ENCODE measurements at regions not wholly inside any gene's neighbourhood (a gene's known extent, or its start where the extent isn't known, plus 50 kb on each side); places are given as distances from the start of the nearest gene placed in this dataset.
"Not testable (repeated sequence)": the region's sequence is repeated elsewhere in the genome, so short reads cannot be mapped to it uniquely, and the experiment has no call there.

- DNase-seq (ENCODE audit: low spot score) = no peak
Observed at GRCh38 chr3:135393898-135394525, 571.5 kb upstream of the PPP2R3A start.

- no peak for DNase-seq (ENCODE audit: low spot score)
Observed at GRCh38 chr3:135412475-135412874, 553.1 kb upstream of the PPP2R3A start.

- DNase-seq (ENCODE audit: low spot score) = no peak
Observed at GRCh38 chr3:135416182-135416581, 549.3 kb upstream of the PPP2R3A start.

- DNase-seq (ENCODE audit: low spot score) = no peak
Observed at GRCh38 chr3:135419155-135419554, 546.4 kb upstream of the PPP2R3A start.

GRCh38 chr3:135426508-135426907 lies 539.0 kb upstream of the PPP2R3A start:
- DNase-seq (ENCODE audit: low spot score) = no peak

- DNase-seq (ENCODE audit: low spot score) = no peak
Observed at GRCh38 chr3:135432402-135432801, 533.1 kb upstream of the PPP2R3A start.

- DNase-seq (ENCODE audit: low spot score) = not testable (repeated sequence)
Observed at GRCh38 chr3:135438889-135439597, 526.5 kb upstream of the PPP2R3A start.

GRCh38 chr3:135439632-135440031 lies 525.9 kb upstream of the PPP2R3A start:
- not testable (repeated sequence) for DNase-seq (ENCODE audit: low spot score)

GRCh38 chr3:135440233-135440632 lies 525.3 kb upstream of the PPP2R3A start:
- DNase-seq (ENCODE audit: low spot score) = no peak

- no peak for DNase-seq (ENCODE audit: low spot score)
Observed at GRCh38 chr3:135440746-135441145, 524.8 kb upstream of the PPP2R3A start.

GRCh38 chr3:135444058-135444457 lies 521.5 kb upstream of the PPP2R3A start:
- DNase-seq (ENCODE audit: low spot score) = no peak

- DNase-seq (ENCODE audit: low spot score) = no peak
Observed at GRCh38 chr3:135447483-135447882, 518.0 kb upstream of the PPP2R3A start.

- no peak for DNase-seq (ENCODE audit: low spot score)
Observed at GRCh38 chr3:135448520-135448919, 517.0 kb upstream of the PPP2R3A start.

- no peak for DNase-seq (ENCODE audit: low spot score)
Observed at GRCh38 chr3:135449046-135449445, 516.5 kb upstream of the PPP2R3A start.

GRCh38 chr3:135451037-135451785 lies 514.3 kb upstream of the PPP2R3A start:
- DNase-seq (ENCODE audit: low spot score) = no peak

- DNase-seq (ENCODE audit: low spot score) = no peak
Observed at GRCh38 chr3:135452881-135453280, 512.6 kb upstream of the PPP2R3A start.

- DNase-seq (ENCODE audit: low spot score) = no peak
Observed at GRCh38 chr3:135453326-135453725, 512.2 kb upstream of the PPP2R3A start.

GRCh38 chr3:135454890-135455289 lies 510.6 kb upstream of the PPP2R3A start:
- DNase-seq (ENCODE audit: low spot score) = no peak

GRCh38 chr3:135456108-135456790 lies 509.3 kb upstream of the PPP2R3A start:
- DNase-seq (ENCODE audit: low spot score) = no peak

GRCh38 chr3:135458541-135459322 lies 506.8 kb upstream of the PPP2R3A start:
- DNase-seq (ENCODE audit: low spot score) = peak; percentile 10

GRCh38 chr3:135460273-135460672 lies 505.3 kb upstream of the PPP2R3A start:
- DNase-seq (ENCODE audit: low spot score) = no peak

- no peak for DNase-seq (ENCODE audit: low spot score)
Observed at GRCh38 chr3:135471911-135472310, 493.6 kb upstream of the PPP2R3A start.

All from Ammon's horn (tissue), 1 donor.